AML-193 (cell line): ENCODE measurements at regions not wholly inside any gene's neighbourhood (a gene's known extent, or its start where the extent isn't known, plus 50 kb on each side); places are given as distances from the start of the nearest gene placed in this dataset.

ENCODE experiments used
- DNase-seq, 2 experiments: peaks; one replicate each; lab custom pipeline; 2025; lab: John Stamatoyannopoulos, UW

- DNase-seq, result no peak
Observed at GRCh38 chr10:83937161-83937560, 202.1 kb upstream of the GHITM start.

DNA sequence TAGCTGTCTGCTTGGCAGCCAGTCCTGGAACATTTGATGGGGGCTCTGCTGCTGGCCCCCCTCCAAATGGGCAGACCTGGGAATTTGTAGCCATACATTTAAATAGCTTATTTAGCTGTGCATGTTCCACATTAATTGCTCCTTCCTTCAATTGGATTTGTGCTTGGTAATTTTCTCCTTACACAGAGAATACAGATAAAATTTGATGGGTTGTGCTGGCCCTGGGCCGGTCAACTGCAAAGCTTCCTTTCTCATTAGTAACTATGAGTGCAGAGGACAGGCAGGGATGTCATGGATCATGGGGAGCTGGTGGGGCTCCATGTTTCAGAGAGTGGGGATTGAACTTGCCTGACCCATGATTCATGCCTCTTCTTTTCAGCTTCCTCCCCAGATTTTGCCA, 201.5 kb upstream of the GHITM start:
- no peak for DNase-seq

DNA sequence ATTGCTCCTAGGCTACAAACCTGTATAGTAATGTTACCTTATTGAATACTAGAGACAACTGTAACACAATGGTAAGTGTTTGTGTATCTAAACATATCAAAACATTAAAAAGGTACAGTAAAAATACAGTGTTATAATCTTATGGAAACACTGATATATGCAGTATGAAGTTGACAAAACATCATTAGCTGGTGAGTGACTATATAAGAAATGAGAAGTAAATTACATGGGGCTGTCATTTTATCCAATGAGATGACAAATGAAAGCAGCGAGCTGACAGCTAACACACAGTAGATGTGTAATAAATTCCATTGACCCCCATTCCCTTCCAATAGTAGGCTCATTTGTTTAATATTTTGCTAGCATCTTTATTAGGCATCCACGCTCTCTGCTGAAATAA, 198.1 kb upstream of the GHITM start:
- DNase-seq, result no peak

DNA sequence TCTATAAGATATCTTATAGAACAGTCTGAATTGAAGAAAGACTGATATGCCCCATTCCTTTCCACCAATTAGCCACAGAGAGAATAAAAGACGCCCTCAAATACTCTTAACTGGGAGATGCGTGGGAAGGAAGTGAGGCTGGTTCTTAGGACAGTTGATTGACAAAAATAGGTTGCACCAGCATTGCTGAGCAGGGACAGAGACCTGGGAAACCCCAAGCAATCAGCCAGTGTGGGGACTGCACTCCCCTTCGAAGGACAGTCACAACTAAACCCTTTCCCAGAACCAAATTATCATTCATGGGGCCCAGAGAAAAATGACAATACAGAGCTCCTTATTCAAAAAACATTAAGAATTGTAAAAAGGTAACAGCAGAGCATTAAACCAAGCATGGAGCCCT, 196.9 kb upstream of the GHITM start:
- DNase-seq, result no peak

DNA sequence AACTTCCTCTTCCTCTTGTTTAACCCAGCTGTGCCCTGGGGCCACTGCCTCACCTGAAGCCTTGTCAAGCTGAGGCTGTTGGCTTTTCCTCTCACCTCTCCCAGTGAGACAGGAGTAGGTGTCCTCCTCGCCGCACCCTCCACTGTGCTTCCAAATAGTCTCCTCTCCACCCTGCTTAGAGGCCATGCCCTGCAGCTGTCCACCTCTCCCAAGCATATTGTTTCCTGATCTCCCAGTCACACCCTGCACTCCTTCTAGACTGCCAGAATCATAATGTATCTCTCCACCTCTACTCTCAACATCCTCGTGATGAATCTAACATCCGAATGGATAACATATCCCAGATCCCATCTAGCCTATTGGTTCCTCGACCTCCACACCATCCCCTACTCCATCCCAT, 196.3 kb upstream of the GHITM start:
- no peak for DNase-seq

DNA sequence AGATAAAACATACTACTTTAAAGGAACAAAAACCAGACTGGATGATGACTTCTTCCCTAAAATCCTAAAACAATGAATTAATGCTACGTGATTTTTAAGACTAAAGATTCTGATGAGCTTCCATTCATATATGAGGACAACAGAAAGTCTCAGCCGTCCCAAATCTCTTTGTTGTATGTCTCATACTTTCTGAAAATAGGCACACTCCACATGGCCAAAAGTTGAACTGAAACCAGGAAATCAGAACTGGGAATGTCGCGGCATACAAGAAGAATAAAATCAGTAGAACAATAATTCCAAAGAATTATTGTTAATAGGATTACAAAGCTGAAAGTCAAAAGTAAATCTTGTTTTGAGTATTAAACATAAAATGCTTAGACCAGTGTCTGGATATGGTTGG, 195.4 kb upstream of the GHITM start:
- no peak for DNase-seq

DNA sequence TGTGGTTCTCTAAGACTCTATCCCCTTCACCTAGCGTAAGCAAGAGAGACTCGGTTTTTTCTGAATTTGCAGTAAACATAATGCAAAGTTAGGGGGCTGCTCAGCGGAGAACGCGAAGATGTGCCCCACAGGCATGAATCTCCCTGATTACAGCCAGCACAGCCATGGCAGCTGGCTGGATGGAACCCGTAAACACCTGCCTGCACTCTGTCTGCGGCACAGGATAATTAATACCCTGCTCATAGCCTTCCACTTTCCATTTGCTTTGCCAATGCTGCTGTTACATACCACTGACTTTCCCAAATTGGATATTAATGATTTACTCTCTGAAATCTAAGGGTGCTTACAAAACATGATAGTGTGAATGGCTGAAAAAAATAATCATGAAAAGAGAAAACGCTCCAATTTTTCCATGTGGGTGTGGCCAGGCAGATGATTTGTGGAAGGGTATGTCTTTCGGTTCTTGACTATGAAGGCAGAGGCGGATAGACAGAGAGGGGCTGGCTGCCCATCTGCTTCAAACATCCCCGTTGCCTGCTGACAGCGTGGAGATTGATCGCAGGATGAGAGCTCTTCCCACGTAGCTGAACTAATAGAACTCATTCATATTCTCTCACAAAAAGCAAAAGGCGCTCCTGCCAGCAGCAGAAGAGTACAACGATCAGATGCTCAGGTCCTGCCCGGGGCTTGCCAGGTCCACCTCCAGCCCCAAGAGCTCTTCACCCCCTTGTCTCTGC, 193.2 kb upstream of the GHITM start:
- no peak for DNase-seq

- no peak for DNase-seq
Observed at GRCh38 chr10:83952314-83952713, 187.0 kb upstream of the GHITM start.

DNA sequence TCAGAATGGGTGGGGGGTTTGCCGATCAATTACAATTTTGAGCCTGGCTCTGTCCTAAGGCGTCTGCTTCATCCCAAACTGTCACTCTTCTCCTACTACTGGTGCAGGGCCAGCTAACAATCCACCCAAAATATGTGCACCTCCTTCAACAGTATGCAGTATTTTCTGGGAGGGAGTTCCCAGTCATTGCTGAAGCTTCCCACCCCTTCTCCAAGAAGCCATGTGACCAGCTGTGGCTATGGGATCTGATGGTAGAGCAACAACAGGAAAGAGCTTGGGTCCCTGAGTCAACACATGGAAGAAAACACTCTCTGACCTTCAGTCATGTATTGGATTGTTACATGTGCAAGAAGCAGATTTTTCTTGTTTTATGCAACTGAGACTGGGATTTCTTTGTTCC, 185.7 kb upstream of the GHITM start:
- DNase-seq, result no peak

- DNase-seq, result no peak
Observed at GRCh38 chr10:83954193-83954799, 185.0 kb upstream of the GHITM start.

GRCh38 chr10:83955406-83955805, 183.9 kb upstream of the GHITM start:
- no peak for DNase-seq

DNA sequence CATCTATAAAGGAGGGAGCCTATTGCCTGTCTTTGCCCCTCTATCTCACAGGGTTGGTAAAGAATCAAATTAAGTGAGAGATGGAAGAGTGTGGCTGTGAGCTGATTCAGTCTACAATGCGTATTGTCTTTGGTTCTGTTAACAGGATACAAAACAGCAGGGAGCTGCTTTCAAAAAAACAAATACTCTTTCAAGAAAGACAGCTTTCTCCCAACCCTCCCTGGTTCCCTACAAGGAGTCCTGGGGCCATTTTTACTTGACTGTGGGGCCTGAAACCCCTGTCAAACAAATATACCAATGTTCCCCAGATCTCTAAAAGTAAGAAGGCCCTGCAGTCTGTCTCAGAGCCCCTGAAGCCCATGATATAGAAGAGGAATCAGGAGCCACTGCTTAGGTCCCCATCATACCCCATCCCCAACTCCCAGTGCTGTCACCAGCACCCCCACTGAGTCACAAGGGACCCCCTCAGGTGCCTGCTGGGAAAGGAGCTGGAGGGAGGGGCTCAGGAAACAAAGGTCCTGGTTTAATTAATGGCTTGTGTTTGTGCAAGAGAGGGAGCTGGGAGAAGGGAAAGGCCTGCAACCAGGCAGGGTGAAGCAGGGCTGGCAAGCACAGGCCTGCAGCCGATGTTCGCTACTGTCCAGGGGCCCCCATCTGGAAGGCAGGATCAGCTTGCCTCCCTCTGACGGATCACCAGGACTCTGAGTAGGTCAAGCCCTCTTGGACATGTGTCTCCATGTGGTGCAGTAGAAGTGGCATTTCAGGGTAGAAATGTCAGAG, 182.0 kb upstream of the GHITM start:
- no peak for DNase-seq

- DNase-seq, result no peak
Observed at GRCh38 chr10:83959328-83959727, 180.0 kb upstream of the GHITM start.

DNA sequence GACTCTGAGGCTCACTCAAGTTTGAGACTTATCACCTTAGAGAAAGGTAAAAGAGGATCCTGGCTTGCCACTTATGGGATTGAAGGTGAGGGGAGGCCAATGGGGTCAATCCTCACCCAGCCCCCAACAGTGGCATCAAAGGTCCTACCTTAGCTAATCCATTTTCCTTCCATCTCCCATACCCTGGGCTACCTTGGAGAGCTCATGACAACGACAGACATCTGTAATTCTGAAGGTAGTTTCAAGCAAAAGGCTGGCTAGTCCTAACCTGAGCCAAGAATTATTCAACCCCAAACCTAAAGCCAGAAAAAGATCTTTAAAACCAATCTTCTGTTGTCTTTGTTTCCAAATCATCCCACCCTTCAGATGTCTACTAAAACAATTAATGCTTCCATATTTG, 179.2 kb upstream of the GHITM start:
- no peak for DNase-seq

DNA sequence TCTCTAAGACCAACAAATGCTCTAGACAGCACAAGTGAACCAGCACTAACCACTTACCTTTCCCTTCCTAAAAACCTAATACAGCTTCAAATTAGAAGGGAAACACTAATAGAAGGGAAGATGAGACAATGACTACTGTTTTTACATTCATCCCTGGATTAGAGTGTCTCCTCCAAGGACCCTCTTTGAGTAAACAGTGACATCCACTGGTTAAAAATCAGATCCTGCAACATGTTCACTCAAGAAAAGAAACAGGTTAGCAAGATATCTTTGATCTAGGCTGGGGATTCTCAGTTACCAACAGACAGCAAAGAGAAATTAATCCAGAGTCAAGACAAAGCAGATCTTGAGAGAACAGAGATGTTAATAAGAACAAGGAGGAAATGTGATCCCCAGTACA, 177.7 kb upstream of the GHITM start:
- no peak for DNase-seq

DNA sequence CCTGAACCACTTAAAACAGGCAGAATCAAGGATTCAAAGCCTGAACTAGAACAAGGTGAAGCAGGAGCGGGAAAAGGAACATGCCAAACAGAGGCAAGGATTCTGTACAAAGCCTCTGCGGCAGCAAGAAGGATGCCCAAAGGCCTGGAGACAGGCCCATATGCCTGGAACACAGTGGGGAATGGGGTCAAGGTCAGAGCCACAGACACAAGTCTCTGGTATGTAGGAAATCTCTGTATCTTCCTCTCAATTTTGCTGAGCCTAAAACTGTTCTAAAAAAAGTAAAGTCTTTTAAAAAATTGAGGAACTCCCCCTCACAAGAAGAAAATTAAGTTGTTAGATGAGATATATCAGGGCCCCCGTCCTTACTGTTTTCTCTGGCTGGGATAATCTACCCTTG, 175.9 kb upstream of the GHITM start:
- no peak for DNase-seq

GRCh38 chr10:83965473-83965872, 173.8 kb upstream of the GHITM start:
- no peak for DNase-seq

DNA sequence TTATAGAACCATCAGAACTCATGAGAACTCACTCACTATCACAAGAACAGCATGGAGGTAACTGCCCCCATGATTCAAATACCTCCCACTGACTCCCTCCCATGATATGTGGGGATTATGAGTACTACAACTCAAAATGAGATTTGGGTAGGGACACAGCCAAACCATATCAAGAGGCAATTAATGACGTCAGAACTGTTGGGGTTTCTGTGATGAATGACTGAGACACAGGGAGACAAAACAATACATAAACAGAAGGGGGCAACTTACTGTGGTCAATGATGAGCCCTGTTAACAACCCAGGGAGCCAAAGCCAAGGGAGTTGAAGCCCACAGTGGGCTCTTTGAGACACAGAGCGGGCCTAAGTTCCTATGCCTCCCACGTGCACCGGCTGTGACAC, 171.3 kb upstream of the GHITM start:
- no peak for DNase-seq

DNA sequence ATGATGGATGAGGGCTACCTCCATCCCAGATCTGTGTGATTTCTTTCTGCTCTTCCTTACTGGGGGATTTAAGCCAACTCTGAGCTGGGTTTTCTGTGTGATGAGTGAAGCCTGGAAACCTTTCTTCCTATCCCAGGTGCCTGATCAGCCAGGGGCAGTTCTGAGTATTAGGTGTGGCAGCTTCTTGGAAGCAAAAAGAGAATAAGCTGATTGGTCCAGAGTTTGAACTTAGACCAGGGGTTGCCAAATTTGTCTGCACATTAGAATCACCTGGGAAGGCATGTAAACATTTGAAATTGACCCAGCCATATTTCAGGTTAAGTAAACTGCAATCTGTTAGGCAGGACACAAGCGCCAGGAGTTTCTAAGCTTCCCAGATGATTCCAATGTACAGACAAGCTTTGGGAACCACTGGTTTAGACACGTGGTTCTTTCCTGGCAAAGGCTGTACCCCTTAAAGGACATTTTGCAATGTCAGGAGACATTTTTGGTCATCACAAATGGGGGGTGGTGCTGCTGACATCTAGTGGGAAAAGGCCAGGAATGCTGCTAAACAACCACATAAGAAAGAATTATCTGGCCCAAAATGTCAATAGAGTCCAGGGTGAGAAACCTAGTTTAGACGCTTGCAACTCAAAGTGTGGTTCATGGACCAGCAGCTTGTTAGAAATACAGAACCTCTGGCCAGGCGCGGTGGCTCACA, 160.5 kb upstream of the GHITM start:
- DNase-seq, result no peak

GRCh38 chr10:83982812-83983211, 156.5 kb upstream of the GHITM start:
- no peak for DNase-seq

DNA sequence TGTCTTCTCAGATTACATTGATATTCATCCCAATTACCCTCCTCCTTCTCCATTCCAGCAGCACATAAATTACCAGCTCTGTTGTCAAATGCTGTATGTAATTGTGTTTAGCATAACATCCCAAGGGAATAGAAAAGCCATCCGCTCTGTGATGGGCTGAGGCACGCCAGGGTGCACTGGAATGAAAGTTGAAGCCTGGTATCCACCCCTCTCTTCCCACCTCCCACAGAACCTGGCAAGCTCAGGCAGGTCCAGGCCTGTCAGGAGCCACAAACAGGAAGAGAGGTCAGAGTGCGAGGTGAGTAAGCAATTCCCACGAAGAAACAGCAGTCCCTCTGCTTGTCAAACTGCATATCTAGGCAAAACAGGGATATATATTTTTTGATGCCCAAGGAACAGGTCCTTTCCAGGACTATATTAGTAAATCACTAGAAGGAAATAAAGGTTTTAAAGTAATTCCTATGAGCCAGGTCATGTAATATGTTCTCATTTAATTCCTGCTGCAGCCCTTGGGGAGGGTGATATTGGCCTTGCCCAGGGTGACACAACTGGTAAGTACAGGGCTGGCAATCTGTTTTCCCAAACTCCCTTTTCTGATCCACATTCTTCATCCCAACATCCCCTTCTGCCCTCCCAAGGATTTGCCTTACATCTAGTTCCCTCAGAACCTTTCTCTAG, 155.6 kb upstream of the GHITM start:
- no peak for DNase-seq

GRCh38 chr10:83984256-83984640, 155.1 kb upstream of the GHITM start:
- DNase-seq, result no peak
